Trophoblast cell (in vitro differentiated cells and primary cell): ENCODE measurements at regions not wholly inside any gene's neighbourhood (a gene's known extent, or its start where the extent isn't known, plus 50 kb on each side); places are given as distances from the start of the nearest gene placed in this dataset.
"Not testable (repeated sequence)": the region's sequence is repeated elsewhere in the genome, so short reads cannot be mapped to it uniquely, and the experiment has no call there.

Experiments used
- DNase-seq, 2 donors: peaks; one replicate each; pipeline ENCODE4 v3.0.0-alpha.2; 2016
- H2AFZ ChIP-seq: 2 replicates; pipeline ENCODE4 v1.6.1; 2013; ENCODE audit warnings: low read length, moderate library complexity, mild to moderate bottlenecking; ENCODE audit not compliant: insufficient read depth, poor library complexity
- H2AK5ac ChIP-seq: 2 replicates; pipeline ENCODE4 v1.6.1; 2013; ENCODE audit warnings: mild to moderate bottlenecking, low read length
- H2BK120ac ChIP-seq: 2 replicates; pipeline ENCODE4 v1.6.1; 2013; ENCODE audit warnings: low read length, mild to moderate bottlenecking, moderate library complexity; ENCODE audit not compliant: insufficient read depth, poor library complexity
- H2BK12ac ChIP-seq: 2 replicates; pipeline ENCODE4 v1.6.1; 2013; ENCODE audit warnings: mild to moderate bottlenecking, low read length, moderate library complexity
- H2BK5ac ChIP-seq: 2 replicates; pipeline ENCODE4 v1.6.1; 2013; ENCODE audit warnings: low read length, low read depth, moderate library complexity, mild to moderate bottlenecking; ENCODE audit not compliant: poor library complexity
- H3K14ac ChIP-seq: 2 replicates; pipeline ENCODE4 v1.6.1; 2013; ENCODE audit warnings: mild to moderate bottlenecking, low read length
- H3K18ac ChIP-seq: 2 replicates; pipeline ENCODE4 v1.6.1; 2013; ENCODE audit warnings: mild to moderate bottlenecking, low read length
- H3K23ac ChIP-seq: 2 replicates; pipeline ENCODE4 v1.6.1; 2013; ENCODE audit warnings: low read length
- H3K27ac ChIP-seq: 2 replicates; pipeline ENCODE4 v1.5.1; 2013; ENCODE audit warnings: low read depth, mild to moderate bottlenecking, inconsistent platforms, low read length, moderate library complexity
- H3K27me3 ChIP-seq: 2 replicates; pipeline ENCODE4 v1.6.1; 2013; ENCODE audit warnings: inconsistent platforms, mild to moderate bottlenecking, low read length, moderate library complexity; ENCODE audit not compliant: insufficient read depth
- H3K36me3 ChIP-seq, 2 experiments: 1 replicate in 1 of 2; 2 replicates in 1 of 2; pipeline ENCODE4 v1.6.1; 2013; ENCODE audit warnings: low read length in 2 of 2, mild to moderate bottlenecking in 2 of 2, moderate library complexity in 1 of 2; ENCODE audit not compliant: insufficient read depth in 2 of 2, control insufficient read depth in 1 of 2
- H3K4ac ChIP-seq: 2 replicates; pipeline ENCODE4 v1.6.1; 2013; ENCODE audit warnings: low read depth, mild to moderate bottlenecking, low read length, moderate library complexity
- H3K4me1 ChIP-seq, 2 experiments: 1 replicate in 1 of 2; 2 replicates in 1 of 2; pipeline ENCODE4 v1.6.1; 2013; ENCODE audit warnings: low read length in 2 of 2, mild to moderate bottlenecking in 2 of 2, moderate library complexity in 1 of 2; ENCODE audit not compliant: insufficient read depth in 2 of 2, control insufficient read depth in 1 of 2
- H3K4me2 ChIP-seq: 2 replicates; pipeline ENCODE4 v1.6.1; 2013; ENCODE audit warnings: inconsistent platforms, mild to moderate bottlenecking, low read length, moderate library complexity
- H3K4me3 ChIP-seq: 2 replicates; pipeline ENCODE4 v1.5.1; 2013; ENCODE audit warnings: mild to moderate bottlenecking, low read depth, low read length, inconsistent platforms
- H3K79me1 ChIP-seq: one replicate; pipeline ENCODE4 v1.6.1; 2013; ENCODE audit warnings: low read length
- H3K79me2 ChIP-seq: 2 replicates; pipeline ENCODE4 v1.6.1; 2013; ENCODE audit warnings: low read length, mild to moderate bottlenecking; ENCODE audit not compliant: control insufficient read depth, insufficient read depth, poor library complexity
- H3K9ac ChIP-seq: 2 replicates; pipeline ENCODE4 v1.6.1; 2013; ENCODE audit warnings: mild to moderate bottlenecking, low read length
- H3K9me3 ChIP-seq: 2 replicates; pipeline ENCODE4 v1.6.1; 2013; ENCODE audit warnings: low read depth, mild to moderate bottlenecking, control low read depth, inconsistent platforms, low read length; ENCODE audit not compliant: insufficient read depth
- H4K12ac ChIP-seq: 2 replicates; pipeline ENCODE4 v1.6.1; 2013; ENCODE audit warnings: low read depth, mild to moderate bottlenecking, low read length, moderate library complexity
- H4K8ac ChIP-seq: 2 replicates; pipeline ENCODE4 v1.6.1; 2013; ENCODE audit warnings: low read depth, mild to moderate bottlenecking, low read length, moderate library complexity
- H4K91ac ChIP-seq: one replicate; pipeline ENCODE4 v1.6.1; 2013; ENCODE audit warnings: low read depth, mild to moderate bottlenecking, low read length, moderate library complexity
- WGBS: extraction: QIAGEN DNeasy Blood & Tissue Kit; methylation state at CpG from one replicate; pipeline ENCODE4 v1.1.7; 2013; ENCODE audit warnings: missing lambda C conversion rate; ENCODE audit not compliant: insufficient read length, insufficient coverage; ENCODE audit errors: extremely low coverage; 5-methylcytosine and 5-hydroxymethylcytosine counted together

- H3K4me2 ChIP-seq, H4K8ac ChIP-seq, H3K14ac ChIP-seq, H3K4ac ChIP-seq, H3K4me3 ChIP-seq, H2BK12ac ChIP-seq, H3K9me3 ChIP-seq, H3K27ac ChIP-seq, H3K27me3 ChIP-seq, H3K18ac ChIP-seq, H3K23ac ChIP-seq, H4K91ac ChIP-seq, H4K12ac ChIP-seq, H3K79me2 ChIP-seq, DNase-seq, H3K9ac ChIP-seq, H2BK120ac ChIP-seq, H3K79me1 ChIP-seq, H2AK5ac ChIP-seq, H3K36me3 ChIP-seq, H2BK5ac ChIP-seq, H2AFZ ChIP-seq, H3K4me1 ChIP-seq: not testable (repeated sequence)
- WGBS, result no CpG with 5 or more reads among the region's 24 CpGs
These were observed 112.6 kb upstream of the EGR2 start for GRCh38 chr10:62928763-62929162.

- H2BK12ac ChIP-seq, result no peak overlapping the region
- H3K4me1 ChIP-seq, result peaks cover 0 to 5% of the 10 kb centered on the region in 2 experiments
- H4K91ac ChIP-seq, result no peak overlapping the region
- peaks cover 2% of the 10 kb centered on the region for H3K9me3 ChIP-seq
- H3K4me2 ChIP-seq, result no peak overlapping the region
- H2BK120ac ChIP-seq, result no peak overlapping the region
- no CpG with 5 or more reads among the region's 1 CpG for WGBS
- H4K12ac ChIP-seq, result no peak overlapping the region
- H3K79me1 ChIP-seq, result no peaks in the 10 kb centered on the region
- H3K4me3 ChIP-seq, result no peak overlapping the region
- H3K9ac ChIP-seq, result no peak overlapping the region
- no peak overlapping the region for H3K14ac ChIP-seq
- no peaks in the 10 kb centered on the region for H3K79me2 ChIP-seq
- H3K27ac ChIP-seq, result no peak overlapping the region
- H3K27me3 ChIP-seq, result no peaks in the 10 kb centered on the region
- no peak for DNase-seq
- H2AK5ac ChIP-seq, result no peak overlapping the region
- H3K18ac ChIP-seq, result no peak overlapping the region
- H2AFZ ChIP-seq, result no peak overlapping the region
- H4K8ac ChIP-seq, result no peak overlapping the region
- no peaks in the 10 kb centered on the region for H3K36me3 ChIP-seq
- no peak overlapping the region for H3K4ac ChIP-seq
- H2BK5ac ChIP-seq, result no peak overlapping the region
- H3K23ac ChIP-seq, result no peak overlapping the region
These were observed 110.2 kb upstream of the EGR2 start for GRCh38 chr10:62926407-62926806.

- H3K9me3 ChIP-seq, result peaks cover 2% of the 10 kb centered on the region
- H4K8ac ChIP-seq, result no peak overlapping the region
- no peaks in the 10 kb centered on the region for H3K79me1 ChIP-seq
- no CpG with 5 or more reads among the region's 20 CpGs for WGBS
- H3K27me3 ChIP-seq, result no peaks in the 10 kb centered on the region
- H3K14ac ChIP-seq, result no peak overlapping the region
- no peak overlapping the region for H3K4ac ChIP-seq
- no peak overlapping the region for H4K91ac ChIP-seq
- no peak overlapping the region for H2BK5ac ChIP-seq
- H2AK5ac ChIP-seq, result no peak overlapping the region
- H2BK12ac ChIP-seq, result no peak overlapping the region
- peak; percentile 7 to 30 for DNase-seq
- H3K18ac ChIP-seq, result no peak overlapping the region
- no peak overlapping the region for H2BK120ac ChIP-seq
- peaks cover 0 to 5% of the 10 kb centered on the region in 2 experiments for H3K4me1 ChIP-seq
- H2AFZ ChIP-seq, result peak overlapping the region; percentile 79
- H3K4me3 ChIP-seq, result no peak overlapping the region
- peak overlapping the region; percentile 40 for H3K4me2 ChIP-seq
- no peak overlapping the region for H3K27ac ChIP-seq
- H3K23ac ChIP-seq, result no peak overlapping the region
- no peak overlapping the region for H3K9ac ChIP-seq
- H3K79me2 ChIP-seq, result no peaks in the 10 kb centered on the region
- no peaks in the 10 kb centered on the region for H3K36me3 ChIP-seq
- H4K12ac ChIP-seq, result no peak overlapping the region
These were observed 108.2 kb upstream of the EGR2 start for GRCh38 chr10:62924344-62924748.

GRCh38 chr10:62919776-62920175 lies 103.6 kb upstream of the EGR2 start:
- H3K27me3 ChIP-seq, result no peaks in the 10 kb centered on the region
- no peak overlapping the region for H4K8ac ChIP-seq
- H2BK12ac ChIP-seq, result no peak overlapping the region
- no peak overlapping the region for H3K14ac ChIP-seq
- no peak overlapping the region for H3K4ac ChIP-seq
- no peak overlapping the region for H3K27ac ChIP-seq
- no peak overlapping the region for H4K91ac ChIP-seq
- no peak overlapping the region for H2AFZ ChIP-seq
- no peak overlapping the region for H2BK5ac ChIP-seq
- H2AK5ac ChIP-seq, result no peak overlapping the region
- H3K4me1 ChIP-seq, result peaks cover 0 to 5% of the 10 kb centered on the region in 2 experiments
- H2BK120ac ChIP-seq, result no peak overlapping the region
- no peak overlapping the region for H3K4me3 ChIP-seq
- H3K9ac ChIP-seq, result no peak overlapping the region
- H3K23ac ChIP-seq, result no peak overlapping the region
- H3K79me1 ChIP-seq, result no peaks in the 10 kb centered on the region
- no CpG with 5 or more reads among the region's 3 CpGs for WGBS
- no peaks in the 10 kb centered on the region for H3K79me2 ChIP-seq
- peak; percentile 38 to 75 for DNase-seq
- H3K18ac ChIP-seq, result no peak overlapping the region
- H4K12ac ChIP-seq, result no peak overlapping the region
- H3K9me3 ChIP-seq, result no peaks in the 10 kb centered on the region
- H3K36me3 ChIP-seq, result no peaks in the 10 kb centered on the region
- no peak overlapping the region for H3K4me2 ChIP-seq
